GM18505 (cell line): ENCODE measurements at regions not wholly inside any gene's neighbourhood (a gene's known extent, or its start where the extent isn't known, plus 50 kb on each side); places are given as distances from the start of the nearest gene placed in this dataset.

ENCODE experiments used
- ATAC-seq: cut with Tn5 transposase; IDR thresholded peaks from one replicate; pipeline ENCODE4 v1.9.1; 2021; ENCODE audit not compliant: unreplicated experiment
- POLR2A ChIP-seq: IDR thresholded peaks from 4 replicates; pipeline ENCODE4 v1.6.1; 2011; ENCODE audit warnings: borderline replicate concordance; ENCODE audit not compliant: insufficient read depth, insufficient read length; ENCODE audit errors: extremely low read depth

DNA sequence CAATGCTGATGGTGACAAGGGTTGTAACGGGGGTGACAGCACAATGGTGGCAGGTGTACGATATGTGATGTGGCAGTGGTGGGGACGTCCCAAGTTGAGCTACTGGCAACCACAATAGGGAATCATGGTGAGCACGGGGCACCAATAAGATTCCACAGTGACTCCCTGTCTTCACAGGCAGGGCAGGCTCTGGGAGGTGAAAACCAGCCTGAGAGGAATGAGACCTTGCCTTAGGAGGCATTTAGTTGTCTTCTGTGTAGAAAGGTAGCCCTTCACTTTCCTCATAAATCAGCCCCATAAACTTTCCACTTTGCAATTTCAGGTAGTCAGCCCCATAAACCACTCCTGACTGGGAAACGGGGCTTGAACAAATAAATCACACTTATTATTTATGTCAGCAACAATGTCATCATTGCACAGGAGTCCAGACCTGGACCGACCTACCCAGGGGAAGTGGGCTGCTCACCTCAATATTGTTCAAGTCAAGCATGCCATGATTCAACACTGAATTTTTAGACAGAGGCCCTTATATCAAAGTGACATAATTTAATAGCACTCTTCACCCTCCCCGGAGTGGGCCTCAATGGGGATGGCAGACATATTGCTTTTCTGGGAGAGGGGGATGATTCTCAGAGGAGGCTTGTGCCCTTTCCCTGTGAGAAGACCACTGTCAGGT is 150.8 kb downstream of the CDC5L start:
- ATAC-seq = no peak
- TF ChIP-seq POLR2A = no peak

DNA sequence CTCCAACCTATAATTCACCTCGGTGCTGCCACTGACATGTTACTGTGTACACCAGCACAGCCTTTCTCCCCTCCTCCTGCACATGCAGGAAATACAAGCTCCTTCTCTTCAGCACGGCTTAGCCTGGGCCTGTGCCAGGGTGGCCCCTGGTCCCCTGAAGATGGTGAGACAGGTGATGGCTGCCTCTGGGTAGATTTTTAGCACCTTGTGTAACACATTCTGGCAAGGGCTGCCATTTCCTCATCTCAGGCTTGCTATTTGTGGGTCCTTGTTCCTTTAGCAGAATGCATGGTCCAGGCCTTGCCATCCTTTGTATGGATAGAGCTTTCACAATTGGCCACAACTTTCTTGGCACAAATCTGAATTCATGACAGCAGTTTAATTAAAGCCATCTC is 151.3 kb downstream of the CDC5L start:
- no peak for TF ChIP-seq POLR2A
- ATAC-seq = no peak

DNA sequence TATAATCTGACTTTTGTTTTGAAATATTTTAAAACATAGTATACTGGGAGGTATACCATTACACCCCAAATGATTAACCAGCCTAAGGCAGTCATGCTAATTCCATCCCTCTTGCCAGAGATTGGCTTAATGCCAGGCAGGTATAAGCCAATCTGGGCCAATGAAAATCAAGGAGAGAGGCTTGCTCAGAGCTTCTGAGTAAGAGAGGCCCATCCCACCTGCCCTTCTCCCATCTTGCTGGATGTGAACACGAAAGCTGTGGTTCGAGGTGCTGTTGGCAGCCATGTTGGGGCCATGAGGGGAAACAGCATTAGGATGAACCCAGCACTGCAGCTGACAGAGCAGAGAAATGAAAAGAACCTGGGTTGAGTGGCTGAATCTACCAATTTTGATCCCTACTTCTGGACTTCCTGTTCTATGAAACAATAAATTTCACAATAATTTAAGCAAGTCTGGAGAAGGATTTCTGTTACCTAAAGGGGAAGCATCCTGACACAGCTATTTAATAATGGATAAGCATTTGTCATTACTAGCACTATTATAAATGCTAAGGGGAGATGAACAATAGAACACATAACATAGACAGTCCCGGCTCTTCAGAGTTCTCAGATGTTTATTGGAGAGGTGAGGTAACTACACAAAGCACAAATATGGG is 152.3 kb downstream of the CDC5L start:
- TF ChIP-seq POLR2A = no peak
- no peak for ATAC-seq

- no peak for TF ChIP-seq POLR2A
These were observed 153.4 kb downstream of the CDC5L start for GRCh38 chr6:44540881-44541280.

DNA sequence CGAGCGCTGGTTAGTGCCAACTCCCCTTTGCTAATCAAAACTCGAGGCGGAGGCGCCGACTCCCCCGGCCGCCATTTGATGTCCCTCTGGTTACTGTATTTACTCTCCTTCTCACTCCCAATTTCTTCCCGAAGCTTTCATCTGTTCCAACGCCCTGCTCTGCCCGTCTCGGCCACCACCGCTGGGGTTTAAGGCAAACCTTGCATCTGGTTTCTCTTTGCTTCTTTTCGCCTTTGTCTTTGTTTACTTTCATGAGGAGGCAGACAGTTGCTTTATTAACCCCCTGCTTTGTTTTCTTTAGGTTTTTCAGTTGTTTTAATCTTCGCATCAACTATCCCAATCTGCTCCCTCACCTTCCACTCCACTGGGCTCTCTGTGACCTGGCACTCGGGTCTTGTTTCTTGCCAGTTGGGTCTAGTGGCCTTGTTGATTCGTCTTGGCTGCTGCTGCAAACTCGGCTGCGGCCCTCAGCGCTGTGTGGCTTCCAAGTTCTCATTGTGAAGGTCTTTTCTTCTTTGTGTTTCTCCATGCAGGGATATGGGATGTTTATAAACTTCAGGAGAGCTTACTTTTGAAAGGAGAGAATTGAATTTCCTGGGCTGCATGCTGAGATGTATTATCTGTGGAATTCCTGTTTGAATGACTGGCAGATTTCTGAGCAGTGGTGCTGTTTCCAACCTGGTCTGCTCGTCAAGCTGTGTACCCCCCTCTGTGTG is 155.1 kb downstream of the CDC5L start:
- no peak for TF ChIP-seq POLR2A
- no peak for ATAC-seq

More at GRCh38 chr6:44540881-44541280, 153.4 kb downstream of the CDC5L start:
- no peak for ATAC-seq

DNA sequence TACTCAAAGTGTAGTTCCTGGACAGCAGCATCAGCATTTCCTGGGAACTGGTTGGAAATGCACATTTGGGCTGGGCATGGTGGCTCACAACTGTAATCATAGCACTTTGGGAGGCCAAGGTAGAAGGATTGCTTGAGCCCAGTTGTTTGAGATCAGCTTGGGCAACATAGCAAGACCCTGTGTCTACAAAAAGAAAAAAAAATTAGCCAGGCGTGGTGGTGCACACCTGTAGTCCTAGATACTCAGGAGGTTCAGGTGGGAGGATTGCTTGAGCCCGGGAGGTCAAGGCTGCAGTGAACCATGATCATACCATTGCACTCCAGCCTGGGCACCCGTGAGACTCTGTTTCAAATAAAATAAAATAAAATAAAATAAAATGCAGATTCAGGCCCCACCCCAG is 156.2 kb downstream of the CDC5L start:
- no peak for ATAC-seq
- TF ChIP-seq POLR2A = no peak

DNA sequence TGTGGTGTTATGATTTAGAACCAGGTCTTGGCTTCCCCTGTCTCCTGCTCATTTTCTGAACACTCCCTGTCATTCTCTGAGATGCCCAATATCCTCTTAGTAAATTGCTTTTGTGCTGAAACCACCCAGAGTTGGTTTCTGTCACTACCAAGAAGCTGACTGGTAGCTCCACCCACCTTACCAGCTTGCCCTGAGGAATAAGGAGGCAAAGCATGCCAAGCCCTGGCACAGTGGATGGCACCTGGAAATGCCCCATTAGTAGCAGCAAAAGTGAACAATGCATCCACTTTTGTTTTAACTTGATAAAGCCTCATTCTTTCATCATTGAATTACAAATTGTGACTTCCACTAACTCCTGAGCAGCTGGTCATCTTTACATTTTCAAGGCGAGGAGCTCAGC is 157.7 kb downstream of the CDC5L start:
- no peak for TF ChIP-seq POLR2A
- ATAC-seq = no peak

DNA sequence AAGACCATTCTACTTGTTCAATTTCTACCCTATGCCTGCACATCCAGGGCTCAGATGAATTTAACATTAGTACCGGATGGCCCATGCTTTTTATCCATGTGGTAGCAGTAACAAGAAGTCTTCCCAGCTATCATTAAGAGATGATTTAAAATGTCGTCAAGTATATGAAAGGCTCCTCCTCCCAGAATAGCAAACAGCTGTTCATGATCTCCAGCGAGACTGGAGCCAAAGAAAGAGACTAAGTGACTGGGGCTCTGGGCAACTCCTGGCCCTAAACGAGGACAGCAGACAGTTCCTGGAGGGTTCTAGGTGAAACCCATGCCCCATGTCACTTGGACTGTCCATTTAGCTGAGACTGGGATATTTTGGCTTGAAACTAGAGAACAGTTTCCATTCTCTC is 160.8 kb downstream of the CDC5L start:
- no peak for ATAC-seq
- TF ChIP-seq POLR2A = no peak

DNA sequence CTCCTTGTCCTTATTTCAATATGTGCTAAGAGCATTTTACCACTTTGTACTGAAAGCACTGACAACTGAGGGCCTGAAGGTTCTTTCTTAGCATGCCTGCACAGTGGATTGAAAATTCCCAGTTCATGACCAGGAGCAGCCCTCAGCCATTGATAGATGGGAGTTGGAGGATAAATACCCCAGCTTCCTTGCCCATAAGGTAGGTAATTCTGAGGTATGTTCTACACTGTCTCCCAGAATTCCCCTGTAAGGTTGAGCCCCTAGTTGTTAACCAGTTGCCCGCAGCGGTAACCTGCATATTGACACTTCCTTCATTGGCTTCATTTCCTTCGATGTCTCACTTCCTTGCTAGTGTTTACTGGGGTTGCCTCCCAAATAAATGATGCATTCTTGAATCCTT is 162.0 kb downstream of the CDC5L start:
- no peak for TF ChIP-seq POLR2A
- no peak for ATAC-seq

DNA sequence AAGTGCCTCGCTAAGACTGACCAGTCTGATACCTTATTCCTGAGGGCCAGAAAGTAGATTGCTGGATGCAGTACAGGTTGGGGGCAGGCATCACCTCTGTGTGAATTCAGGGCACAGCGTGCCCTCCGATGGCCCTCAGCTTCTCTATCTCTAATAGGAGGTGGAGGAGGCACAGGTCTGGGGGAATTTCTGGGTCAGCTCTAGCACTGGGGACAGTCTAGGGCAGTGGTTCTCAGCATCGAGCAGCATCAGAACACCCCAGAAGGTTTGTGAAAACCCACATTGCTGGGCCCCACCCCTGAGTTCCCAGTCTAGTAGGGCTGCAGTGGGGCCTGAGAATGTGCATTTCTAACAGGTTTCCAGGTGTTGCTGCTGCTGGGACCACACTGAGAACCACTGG is 166.7 kb downstream of the CDC5L start:
- TF ChIP-seq POLR2A = no peak
- no peak for ATAC-seq

GRCh38 chr6:44554861-44555260 is 167.4 kb downstream of the CDC5L start:
- no peak for ATAC-seq
- no peak for TF ChIP-seq POLR2A

DNA sequence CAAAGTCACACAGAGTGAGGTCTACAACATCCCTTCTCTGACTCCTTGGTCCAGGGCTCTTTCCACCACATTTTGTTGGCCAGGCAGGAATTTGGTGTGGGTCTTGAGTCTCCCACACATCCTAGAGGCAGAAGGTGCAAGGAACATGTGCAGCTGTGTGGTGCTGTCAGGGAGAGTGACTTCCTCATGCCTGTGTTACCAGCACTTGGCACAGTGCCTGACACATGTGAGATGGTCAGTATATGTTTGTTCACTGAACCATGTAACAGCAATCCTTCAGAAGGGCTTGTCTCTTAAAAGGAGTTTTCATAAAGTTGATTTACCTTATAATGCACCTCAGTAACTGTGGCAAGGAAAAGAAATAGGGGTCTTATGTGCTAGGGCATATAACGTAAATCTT is 168.5 kb downstream of the CDC5L start:
- no peak for TF ChIP-seq POLR2A
- no peak for ATAC-seq

- no peak for TF ChIP-seq POLR2A
- no peak for ATAC-seq
These were observed 170.7 kb downstream of the CDC5L start for GRCh38 chr6:44558024-44558831.
